Activated naive CD4-positive, alpha-beta T cell treated with anti-CD3 and anti-CD28 coated beads, Interleukin-2, amount 50 U/mL, for 16 hours (primary cell): ENCODE measurements at regions not wholly inside any gene's neighbourhood (a gene's known extent, or its start where the extent isn't known, plus 50 kb on each side); places are given as distances from the start of the nearest gene placed in this dataset.

ENCODE experiments used
- DNase-seq: peaks from one replicate; pipeline ENCODE4 v3.0.0-alpha.2; 2020

DNA sequence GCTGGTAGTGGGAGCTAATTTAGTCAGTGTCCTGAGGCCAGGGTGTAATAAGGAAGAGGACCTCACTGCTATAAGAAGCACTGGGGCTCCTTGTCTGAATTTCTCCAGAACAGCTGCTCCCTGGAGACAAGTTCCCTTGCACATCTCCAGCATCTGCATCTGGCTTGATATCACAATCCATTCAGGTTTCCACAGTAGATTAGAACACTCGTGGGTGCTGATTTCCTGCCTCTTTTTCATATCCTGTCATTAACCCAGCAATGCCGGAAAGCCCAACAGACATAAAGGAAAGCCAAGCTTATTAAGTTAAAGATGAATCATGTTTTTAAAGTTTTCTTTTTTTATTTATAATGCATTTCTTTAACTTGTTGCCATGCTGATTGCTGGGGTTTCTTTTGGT lies 232.3 kb upstream of the WWC1 start:
- no peak for DNase-seq

DNA sequence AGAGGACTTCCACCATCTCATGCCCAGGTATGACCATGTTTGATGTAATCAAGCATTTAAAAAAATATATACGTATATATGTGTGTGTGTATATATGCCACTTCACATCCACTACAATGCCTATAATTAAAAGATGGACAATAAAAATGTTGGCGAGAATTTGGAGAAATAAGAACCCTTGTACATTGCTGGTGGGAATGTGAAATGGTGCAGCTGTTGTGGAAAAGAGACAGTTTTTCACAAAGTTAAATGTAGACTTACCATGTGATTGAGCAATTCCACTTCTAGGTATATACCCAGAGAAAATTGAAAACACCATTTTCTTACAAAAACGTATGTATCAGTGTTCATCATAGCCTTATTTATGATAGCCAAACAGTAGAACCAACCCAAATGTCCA lies 229.2 kb upstream of the WWC1 start:
- no peak for DNase-seq

DNA sequence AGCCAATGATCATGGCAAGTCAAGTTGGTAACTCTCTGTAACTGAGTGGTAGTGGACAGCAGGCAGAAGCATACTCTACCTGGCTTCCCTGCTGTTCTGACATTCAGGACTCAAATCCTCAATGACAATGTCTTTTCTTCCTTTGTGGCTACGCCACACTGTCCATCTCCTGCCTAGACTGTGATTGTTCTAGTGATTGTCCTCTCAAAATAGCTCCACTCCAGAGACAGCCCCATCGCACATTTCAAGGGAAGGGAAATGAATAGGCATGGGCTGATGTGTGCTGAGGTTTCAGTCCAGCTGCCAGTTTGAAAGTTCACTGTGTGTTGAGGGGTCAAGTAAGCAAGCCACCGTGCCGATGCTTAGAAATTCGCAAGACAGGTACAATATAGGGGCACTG lies 227.0 kb upstream of the WWC1 start:
- no peak for DNase-seq

DNA sequence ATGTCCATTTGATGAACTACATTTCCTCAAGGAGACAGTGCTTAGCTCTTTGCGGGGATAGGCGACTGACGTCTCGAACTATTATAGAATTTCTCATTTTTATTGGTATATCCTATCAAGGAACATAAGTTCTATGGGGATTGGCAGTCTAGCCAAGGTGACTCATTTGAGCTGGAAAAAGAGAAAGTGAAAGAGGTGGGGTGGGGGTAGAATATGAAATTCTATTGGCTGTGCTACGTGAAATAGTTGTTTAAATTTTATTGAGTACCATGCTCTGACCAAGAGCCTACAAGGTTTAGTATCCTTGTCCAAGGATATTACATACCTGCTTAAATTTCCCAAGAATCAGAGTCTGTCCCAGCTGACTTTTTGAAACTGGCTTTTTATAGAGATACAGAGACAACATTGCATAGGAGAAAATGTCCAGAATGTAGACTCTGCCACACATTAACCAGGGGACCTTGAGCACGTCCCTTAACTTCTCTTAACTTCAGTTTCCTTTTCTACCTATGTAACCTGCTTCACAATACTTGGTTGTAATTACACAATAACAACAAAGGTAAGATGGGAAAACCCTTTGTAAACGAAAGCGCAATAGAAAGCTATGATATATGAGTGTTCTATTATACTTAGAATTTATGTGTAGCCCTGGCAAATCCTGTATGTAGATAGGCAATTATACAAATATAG lies 226.4 kb upstream of the WWC1 start:
- no peak for DNase-seq

DNA sequence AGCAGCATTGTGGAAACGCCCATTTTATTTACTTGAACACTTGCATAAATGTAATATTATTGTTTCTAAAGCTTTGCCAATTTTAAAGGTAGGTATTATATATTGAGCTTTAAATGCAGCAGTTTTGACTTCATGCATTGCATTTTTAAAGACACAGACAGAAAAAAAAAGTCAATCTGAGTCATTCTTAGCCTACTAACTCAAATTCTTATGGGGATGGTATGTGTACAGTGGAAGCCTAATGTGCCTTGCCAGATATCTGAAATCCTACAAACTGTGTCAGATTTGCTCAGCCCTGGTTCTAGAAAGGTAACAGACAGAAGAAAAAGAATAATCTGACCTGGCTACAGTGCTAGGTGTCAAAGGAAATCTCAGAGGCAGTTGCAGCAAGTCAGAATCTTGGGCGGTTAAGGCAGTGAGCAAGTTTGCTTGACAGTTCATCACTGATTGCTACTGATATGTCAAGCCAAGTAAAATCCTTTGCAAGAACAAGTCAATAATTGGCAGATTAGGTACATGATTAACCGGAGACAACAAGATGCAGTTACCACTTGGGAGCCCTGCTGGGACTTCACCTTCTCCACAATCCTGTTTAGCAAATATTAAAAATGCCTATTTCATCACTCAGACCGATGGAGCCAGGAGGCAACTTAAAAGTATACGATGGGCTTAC lies 224.8 kb upstream of the WWC1 start:
- DNase-seq, result no peak

DNA sequence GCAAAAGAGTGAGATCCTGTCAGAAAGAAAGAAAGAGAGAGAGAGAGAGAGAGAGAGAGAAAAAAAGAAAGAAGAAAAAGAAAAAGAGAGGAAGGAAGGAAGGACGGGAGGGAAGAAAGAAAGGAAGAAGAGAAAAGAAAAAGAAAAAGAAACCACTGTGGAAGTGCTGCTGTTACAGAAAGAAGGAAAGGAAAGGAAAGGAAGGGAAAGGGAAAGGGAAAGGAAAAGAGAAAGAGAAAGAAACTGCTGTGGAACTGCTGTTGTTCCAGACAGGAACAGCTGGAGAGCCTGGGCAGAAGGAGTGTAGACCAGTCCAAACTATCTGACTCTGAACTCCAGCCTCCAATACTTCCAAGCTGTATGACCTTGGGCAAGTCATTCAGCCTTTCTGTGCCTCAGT lies 220.7 kb upstream of the WWC1 start:
- no peak for DNase-seq

DNA sequence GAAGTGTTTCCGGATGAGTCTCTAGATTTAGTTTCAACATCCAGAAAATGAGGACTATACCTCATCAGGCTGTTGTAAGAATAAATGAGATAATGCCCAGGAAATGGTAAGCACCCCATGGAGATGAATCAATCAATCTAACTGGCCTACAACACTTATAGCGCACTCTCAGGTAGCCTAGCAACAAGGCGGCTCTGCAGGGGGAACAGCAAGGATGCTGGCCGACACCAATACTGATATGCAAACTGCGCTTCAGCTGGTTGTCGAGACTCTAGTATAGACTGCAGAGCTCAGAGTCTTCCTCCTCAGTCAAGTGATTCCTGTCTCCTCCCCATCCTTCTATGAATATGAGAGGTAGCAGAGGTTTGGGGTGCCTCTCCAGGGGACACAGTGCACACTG lies 218.8 kb upstream of the WWC1 start:
- no peak for DNase-seq

DNA sequence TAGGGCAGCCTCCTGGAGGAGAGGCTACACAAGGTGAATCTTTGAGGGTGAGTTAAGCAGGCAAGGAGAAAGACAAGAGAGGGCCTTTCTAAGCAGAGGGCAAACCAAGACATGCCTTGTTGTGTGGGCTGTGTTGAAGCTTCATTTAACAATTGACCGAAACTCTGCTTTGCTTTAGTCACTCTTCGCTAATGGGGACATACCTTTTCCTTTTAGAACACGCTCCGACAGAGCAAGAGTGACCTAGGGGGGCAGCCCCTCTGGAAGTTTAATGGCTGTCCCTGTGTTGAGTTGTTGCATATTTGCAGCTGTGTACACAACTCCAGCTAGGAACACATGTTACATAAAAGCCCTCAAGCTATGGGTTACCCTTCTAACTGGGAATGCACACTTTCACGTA lies 218.1 kb upstream of the WWC1 start:
- DNase-seq, result no peak

DNA sequence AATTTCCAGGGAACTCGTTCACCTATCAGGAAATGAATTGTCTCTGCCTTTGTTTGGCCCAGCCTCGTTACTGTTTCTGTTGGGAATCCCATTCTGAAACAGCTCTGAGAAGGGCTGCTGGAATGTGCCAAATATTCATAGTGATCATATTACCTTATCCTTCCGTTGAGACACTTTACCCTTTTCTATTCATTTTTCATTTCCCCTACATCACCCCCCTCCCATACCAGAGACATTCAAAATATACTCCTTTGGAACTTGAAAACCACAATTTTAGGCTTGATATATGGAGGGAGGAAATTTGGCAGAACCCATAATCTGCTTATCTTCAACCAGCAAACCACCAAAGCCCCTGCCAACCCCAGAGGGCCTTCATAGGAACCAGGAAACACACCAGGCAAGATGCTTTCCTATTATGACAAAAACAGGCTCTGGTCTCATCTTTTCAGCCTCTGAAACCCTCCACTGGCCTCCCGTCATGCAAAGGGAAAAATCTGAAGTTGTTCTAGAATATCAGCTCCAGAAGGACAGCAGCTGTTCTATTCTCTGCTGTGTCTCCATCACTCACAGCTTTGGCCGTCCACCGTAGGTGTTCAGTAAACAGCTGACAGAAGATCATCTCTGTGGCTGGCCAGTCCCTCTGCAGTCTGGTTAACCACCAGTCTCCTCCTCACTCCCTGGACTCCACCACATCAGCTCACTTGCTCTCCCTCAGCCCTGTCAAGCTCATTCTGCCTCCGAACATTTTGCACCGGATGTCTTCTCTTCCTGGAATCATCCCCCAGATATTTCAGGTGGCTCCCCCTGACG lies 217.2 kb upstream of the WWC1 start:
- DNase-seq, result no peak

DNA sequence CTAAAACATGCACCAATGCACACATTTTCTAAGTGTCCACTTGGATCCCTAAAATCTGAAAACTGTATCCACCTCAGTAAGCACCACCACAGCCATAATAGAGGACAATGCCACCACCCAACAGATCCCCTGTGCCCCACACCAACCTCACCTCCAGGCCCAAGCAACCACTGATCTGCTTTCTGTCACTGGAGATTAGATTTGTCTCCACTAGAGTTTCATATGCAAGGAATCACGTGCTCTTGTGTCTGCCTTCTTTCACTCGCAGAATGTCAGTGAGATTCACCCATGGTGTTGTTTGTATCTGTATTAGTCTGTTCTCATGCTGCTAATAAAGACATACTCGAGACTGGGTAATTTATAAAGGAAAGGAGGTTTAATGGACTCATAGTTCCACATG lies 216.1 kb upstream of the WWC1 start:
- no peak for DNase-seq

DNA sequence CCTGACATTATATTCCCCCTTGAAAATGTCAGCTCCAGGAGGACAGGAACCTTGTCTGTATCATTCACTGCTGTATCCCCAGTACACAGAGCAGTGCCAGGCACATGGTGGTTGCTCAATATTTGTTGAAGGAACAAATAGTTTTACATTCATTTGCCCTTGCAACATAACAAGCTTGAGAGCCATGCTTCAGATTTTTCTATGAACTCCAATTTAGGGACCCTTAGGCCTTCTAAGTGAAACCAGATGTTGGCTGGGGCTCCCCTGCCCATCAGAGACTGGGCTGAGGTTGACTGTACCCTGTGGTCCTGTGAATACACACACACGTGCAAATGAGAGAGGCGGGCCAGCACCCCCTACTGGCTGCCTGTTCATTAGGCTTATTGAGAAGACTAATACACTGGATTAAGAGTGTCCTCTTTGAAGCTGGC lies 214.9 kb upstream of the WWC1 start:
- DNase-seq, result no peak

DNA sequence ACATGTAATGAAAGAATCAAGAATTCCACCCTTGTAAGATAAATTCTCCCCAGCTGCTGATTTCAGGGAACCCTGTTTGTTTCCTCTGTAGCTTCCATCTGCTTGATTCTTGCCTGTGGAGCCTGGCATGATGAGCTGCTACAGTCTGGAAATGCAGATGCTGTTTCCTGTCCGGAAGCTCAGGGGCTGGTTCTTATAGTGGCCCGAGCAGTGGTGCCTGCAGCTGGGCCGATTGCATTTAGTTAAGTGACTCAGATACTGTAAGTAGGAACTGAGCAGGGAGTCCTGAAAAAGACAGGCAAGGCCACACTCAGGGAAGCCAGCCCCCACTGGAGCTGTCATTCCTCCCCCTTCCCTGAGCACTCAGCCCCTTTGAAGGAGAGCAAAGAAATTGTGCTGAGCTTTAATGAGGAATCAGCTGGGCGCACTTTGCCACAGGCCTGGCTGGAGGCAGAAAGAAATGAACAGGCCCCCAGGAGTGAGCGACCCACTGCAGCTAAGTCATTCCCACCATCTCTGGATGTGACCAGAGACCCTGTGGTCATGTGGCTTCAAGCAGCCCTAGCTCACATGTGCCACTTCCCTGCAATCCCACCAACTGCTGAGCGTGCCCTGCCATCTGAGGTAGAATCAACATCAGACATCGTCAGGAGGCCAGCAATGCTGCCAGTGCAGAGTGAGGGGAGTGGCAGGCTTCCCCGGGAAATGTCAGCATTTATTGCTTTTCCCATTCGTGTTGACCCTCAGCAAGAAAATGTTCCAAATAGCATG lies 206.0 kb upstream of the WWC1 start:
- DNase-seq, result no peak

DNA sequence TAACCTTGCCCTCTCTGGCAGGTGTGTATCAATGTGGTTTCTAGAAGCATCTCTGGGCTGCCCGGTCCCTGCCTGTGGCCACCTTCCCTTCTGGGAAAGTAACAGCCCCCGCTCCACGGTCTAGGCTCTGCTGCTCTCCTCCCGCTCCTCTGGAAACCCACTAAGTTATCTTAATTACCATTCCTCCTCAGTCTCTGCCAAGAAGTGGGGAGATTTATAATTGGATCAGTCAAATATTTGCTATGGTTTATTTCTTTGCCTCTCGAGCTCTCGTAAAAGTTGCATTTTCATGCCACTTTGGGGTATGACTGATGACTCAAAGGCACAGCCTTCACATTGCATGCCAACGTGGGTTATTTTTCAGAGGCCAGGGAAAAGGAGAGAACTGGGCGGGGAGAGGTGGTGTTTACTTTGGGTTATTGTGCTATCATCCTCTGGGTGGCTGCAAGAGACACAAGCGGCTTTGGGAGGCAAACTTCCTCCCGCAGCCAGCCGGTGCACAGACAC lies 205.3 kb upstream of the WWC1 start:
- DNase-seq, result no peak

DNA sequence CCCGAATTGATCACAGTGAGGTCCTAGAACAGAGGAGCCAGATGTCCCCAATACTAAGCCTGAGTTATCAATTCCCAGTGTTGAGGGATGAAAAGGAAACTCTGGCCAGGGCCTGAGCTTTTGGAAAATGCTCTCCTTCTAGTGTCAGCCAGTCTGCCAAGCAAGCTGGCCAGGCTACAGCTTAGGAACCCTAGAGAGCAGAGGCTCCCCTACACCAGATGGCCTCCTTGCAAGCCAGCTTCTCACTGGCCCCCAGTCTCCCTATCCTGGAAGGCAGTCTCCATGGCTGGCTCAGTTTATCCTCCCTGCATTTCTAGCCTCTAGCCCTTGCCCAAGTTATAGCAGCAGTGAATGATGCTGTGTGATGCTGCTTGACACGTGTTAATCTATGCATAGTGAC lies 204.7 kb upstream of the WWC1 start:
- no peak for DNase-seq

DNA sequence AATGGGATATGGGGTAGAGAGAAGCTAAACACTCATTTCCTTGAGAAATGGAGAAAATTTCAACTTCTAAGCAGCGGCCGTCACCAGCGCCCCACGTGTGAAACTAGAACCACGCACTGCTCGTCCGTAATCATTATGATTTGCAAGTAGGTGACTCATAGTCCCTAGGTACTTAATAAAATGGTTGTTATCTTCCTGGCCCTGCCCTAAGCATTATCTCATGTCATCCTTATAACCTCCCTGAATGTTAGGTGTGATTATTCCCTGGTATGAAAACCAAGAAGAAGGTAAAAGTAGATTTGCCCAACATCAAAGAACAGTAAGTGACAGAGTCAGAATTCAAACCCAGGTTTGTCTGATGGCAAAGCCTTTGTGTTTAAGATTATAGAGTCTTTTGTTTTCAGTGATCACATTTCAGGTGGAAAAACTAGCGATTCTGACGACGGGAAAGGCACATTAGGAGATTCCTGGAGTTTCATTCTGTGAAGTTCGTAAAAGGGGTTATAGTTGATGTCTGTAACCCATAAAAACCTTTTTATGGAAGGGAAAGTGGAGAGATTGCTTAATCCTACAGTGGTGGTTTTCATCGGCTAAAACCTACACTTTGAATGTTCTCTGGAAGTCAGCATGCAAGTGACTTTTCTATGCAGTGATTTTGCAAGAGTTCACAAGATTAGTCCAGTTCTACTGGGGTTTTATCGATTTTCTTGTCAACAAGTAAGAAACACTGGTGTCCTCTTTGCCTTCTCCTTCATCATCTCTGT lies 202.9 kb upstream of the WWC1 start:
- DNase-seq, result no peak

DNA sequence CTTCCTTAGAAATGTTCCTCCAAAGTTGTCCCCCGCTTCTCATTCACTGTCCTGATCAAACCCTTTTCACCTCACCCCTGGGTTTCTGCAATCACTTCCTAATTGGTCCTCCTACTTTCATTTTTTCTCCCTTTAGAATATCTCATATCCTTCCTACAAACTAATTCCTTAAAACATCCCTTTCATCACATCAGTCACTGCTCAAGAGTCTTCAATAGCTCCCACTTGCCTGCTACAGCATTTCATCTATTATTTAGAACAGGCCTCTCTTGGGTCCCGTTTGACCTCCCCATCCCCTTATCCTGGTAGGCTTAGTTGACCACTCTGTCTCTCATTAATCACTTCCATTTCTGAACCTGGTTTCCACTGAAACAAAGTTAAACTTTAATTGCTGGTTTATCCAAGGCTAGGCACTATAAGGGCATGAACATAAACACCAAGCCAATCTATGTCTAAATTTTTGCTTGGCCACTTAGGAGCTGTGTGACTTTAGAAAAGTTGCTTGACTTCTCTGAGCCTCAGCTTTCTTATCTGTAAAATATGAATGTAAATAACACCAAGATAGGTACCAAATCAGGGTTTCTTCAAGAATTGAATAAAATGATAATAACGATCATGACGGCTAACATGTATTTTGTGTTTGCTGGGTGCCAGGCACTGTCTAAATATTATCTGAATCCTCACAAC lies 202.1 kb upstream of the WWC1 start:
- DNase-seq, result no peak

DNA sequence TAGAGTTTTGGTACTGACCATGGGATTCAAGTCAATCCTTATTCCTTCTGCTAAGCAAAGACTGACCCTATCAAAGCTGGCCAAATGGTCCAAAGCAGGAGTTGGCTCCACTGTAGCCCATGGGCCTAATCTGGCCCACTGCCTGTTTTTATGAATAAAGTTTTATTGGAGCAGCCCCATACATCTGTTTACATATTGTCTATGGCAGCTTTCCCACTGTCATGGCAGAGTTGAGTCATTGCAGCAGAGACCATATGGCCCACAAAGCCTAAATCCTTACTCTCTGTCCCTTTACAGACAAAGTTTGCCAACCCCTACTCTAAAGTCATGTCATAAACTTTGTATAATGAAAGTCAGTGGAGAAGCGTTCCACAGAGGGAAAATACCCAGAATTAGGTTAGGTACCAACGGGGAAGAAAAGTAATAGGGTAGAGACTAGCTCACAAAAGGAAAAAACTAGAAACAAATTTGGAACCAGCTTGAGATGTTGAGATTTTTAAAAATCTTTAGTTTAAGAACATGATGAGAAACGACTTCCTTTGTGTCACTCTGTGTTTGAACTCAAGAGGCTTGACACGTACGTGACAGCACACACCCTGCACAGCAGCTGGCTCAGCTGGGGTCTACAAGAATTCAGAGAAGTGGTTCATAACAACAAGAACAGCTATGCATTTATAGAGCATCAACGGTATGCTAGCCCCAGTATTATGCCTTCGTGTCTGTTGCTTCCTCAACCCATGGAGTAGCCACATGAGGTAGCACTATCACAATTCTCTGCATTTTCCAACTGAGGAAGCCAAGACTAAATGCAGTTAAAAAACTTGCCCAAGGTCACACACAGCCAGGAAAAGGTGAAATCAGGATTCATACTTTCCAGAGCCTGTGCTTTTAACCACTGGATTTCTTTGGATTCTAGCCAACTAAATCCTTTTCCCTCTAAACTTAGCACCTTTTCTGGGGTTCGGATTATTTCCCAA lies 198.9 kb upstream of the WWC1 start:
- DNase-seq, result no peak

DNA sequence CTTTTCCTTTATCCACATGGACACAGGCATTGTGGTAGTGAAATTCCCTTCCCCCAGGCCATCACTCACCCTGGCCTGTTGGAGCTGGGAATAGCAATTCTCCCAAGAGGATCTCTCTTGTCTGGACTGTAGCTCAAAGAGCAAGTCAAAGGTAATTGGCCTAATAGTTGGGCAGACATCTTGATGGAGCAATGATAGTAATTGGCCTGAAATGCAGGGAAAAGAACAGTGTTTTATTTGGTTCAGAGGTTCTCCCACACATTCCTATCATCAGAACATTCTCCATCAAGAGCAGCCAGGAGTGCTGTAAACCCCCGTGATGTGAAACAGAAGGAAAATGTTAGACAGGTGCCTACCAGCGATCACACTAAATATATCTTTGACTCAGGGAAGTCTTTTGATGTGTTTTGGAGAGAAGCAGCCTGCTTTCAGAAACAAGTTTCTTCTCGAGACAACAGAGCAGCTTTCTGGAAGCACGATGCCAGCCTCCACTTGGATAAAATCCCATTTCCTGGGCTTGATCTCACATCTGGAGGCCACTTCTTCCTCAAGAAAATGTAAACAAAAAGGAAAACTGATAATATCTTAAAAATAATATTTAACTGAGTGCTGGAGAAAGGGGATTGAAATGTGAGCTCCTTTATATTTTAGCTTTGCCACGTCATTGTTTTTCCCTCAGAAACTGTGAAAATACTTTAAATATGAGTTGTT lies 198.1 kb upstream of the WWC1 start:
- no peak for DNase-seq

DNA sequence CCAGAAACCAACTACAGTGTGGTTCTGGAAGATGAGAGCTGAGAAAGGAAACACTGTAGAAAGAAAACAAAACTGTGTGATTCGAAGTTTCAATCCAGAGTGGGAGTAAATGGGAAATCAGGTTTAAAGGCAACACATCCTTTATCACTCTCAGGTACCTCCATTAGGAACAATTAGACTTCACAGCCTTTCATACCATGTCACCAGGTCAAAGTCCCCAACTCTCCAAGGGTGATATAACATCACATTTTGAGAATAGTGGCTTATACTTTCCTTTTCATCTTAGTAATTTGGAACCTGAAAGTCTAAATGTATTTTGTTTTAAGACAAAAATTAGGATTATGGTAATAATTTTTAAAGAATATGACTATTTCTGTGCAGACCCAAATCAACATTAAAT lies 194.9 kb upstream of the WWC1 start:
- no peak for DNase-seq
